LoVo (cell line): ENCODE measurements at regions not wholly inside any gene's neighbourhood (a gene's known extent, or its start where the extent isn't known, plus 50 kb on each side); places are given as distances from the start of the nearest gene placed in this dataset.

Experiments
- DNase-seq: peaks from one replicate; pipeline ENCODE4 v3.0.0-alpha.2; 2016; ENCODE audit warnings: low spot score

DNA sequence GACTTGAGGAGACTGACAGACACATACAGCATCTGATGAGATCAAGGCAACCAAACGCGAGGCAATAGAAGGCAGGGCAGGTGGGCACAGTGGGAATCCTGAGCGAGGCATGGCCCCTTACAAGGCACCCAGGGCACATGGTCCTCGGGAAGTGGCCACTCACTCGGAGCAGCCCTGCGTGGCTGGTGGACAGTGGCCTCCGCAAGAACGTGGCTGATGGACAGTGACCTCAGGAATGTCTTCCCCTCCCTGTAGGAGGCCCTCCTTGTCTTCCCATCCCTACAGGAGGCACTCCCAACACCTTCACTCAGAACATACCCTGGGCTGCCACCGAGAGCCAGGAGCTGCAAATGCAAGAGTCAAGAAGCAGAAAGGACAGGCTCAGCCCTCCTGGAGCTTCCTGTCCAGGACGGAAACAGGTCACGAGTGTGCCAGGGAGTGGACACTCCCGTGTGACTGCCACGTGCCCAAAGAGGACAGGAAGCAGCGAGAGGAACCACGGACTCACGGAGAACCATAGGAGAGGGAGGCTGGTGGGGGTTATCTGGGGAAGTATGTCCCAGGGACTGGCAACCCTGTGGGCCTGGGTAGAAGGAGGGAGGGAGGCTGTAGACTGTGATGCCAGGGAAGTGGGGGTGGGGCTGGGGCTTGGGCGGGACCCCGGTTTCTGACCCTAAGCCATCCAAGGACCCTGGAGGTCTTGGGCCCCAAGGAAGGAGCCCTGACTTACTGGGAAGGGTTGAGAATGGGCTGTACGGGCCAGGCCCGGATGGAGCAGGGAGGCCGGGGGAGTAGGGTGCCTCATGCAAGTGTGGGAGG is 321.9 kb upstream of the IRX4 start:
- DNase-seq = no peak

GRCh38 chr5:2203774-2204173 is 321.0 kb upstream of the IRX4 start:
- DNase-seq = no peak

DNA sequence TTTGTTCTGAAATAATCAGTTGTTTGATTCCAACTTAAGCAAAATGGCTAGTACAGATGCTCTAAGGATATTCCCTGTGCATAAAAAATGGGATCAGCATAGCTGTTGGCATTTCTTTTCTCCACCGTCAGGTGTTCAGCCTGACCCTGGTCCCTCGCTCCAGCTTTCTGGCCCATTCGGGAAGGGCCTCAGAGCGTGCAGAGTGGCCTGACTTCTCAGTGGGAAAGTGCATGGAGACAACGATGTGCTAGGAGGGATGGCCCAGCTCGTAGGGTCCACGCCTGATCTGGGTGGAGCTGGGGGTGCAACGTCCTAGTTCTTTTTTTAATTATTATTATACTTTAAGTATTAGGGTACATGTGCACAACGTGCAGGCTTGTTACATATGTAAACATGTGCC is 319.1 kb upstream of the IRX4 start:
- DNase-seq = no peak

- DNase-seq = no peak
Measured at GRCh38 chr5:2201421-2201820, 318.7 kb upstream of the IRX4 start.

DNA sequence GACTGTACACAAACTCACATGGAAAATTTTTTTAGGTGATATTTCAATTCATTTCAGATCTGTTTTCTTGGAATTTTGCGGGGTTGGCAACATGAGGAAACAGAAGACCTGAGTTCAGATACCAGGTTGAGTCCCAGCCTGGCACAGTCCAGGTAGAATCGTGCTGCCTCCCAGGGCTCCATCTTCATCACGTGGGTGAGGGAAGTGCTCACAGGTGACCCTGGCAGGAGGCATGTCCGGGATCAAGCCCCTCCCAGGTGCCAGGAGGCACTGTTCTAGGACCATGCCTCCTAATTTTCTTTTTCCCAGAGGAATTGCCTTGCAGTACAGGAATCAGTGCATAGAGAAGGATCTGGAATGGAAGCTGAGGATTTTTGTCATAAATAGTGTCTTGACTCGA is 318.3 kb upstream of the IRX4 start:
- DNase-seq = no peak

DNA sequence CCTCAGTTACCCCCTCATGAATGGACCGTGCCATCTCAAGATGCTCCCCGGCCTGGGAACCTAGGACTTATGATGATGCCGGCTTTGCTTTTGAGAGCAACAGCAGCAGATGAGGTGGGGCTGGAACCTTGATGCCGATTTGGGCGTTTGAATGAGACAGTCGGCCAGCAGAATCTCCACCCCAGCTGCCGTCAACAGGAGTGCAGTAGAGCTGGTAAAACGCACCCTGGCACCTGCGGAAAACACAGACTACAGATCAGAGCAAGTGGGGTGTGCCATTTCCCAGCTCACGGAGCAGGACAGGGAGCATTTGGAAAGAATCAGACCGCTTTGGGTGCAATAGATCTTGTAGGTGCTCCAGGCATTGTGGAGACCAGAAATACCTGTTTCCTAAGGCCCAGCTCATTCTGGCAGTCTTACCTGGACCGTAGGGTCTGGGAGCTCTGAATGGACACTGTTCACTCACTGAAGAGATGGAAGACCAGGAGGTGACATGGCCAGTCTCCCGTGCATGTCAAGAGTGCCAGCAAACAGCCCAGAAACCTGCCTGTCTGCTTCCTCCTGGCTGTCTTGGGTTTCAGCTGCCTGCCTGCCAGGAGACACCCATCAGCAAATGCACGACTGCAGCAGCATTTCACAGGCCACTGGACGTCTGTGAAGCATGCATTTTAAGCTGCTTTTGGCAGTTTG is 317.7 kb upstream of the IRX4 start:
- no peak for DNase-seq

- DNase-seq = no peak
Measured at GRCh38 chr5:2199697-2200096, 317.0 kb upstream of the IRX4 start.

- DNase-seq = no peak
Measured at GRCh38 chr5:2196989-2197619, 314.4 kb upstream of the IRX4 start.

DNA sequence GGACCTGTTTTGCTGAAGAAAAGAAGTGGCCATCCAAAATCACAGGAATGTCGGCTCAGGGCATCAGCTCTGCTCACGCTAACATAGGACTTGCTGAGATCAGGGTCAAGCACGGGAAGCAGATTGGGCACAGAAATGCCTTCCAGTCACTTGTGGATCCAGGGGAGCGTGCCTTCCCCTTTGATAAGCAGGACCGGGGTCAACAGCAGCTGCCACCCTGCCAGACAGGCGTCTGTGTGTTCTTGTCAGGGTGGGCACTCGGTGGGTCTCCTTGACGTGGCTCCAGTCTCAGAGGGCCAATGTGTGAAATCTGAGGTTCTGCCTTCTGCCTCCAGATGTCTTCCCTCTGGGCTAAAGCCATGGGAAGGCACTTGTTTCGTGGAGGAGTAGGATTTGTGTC is 313.7 kb upstream of the IRX4 start:
- no peak for DNase-seq

- no peak for DNase-seq
Measured at GRCh38 chr5:2194949-2195348, 312.2 kb upstream of the IRX4 start.

GRCh38 chr5:2194236-2194555 is 311.5 kb upstream of the IRX4 start:
- no peak for DNase-seq

- no peak for DNase-seq
Measured at GRCh38 chr5:2193542-2194235, 311.0 kb upstream of the IRX4 start.

GRCh38 chr5:2193142-2193541 is 310.4 kb upstream of the IRX4 start:
- DNase-seq = no peak

GRCh38 chr5:2192496-2192895 is 309.8 kb upstream of the IRX4 start:
- DNase-seq = no peak

DNA sequence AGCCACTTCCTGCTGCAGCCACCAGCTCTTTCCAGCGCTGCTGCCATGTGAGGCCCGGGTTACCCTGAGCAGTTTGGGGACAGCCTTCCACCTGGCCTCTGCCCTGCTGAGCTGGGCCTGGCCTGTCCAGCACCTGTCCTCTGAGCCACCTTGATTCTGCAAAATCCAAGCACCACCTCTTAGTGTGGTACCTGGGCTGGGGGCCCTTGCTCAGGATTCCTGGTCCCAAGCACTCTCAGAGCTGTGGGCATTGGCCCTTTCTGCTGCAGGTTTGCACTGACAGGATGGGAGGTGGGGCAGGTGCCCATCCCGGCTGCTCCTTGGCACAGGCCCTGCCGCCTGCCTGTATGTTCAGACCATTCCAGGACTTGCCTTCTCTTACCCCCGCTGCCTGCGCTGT is 309.2 kb upstream of the IRX4 start:
- no peak for DNase-seq

- no peak for DNase-seq
Measured at GRCh38 chr5:2190549-2190948, 307.8 kb upstream of the IRX4 start.

- no peak for DNase-seq
Measured at GRCh38 chr5:2188661-2189060, 305.9 kb upstream of the IRX4 start.

- no peak for DNase-seq
Measured at GRCh38 chr5:2188137-2188536, 305.4 kb upstream of the IRX4 start.

DNA sequence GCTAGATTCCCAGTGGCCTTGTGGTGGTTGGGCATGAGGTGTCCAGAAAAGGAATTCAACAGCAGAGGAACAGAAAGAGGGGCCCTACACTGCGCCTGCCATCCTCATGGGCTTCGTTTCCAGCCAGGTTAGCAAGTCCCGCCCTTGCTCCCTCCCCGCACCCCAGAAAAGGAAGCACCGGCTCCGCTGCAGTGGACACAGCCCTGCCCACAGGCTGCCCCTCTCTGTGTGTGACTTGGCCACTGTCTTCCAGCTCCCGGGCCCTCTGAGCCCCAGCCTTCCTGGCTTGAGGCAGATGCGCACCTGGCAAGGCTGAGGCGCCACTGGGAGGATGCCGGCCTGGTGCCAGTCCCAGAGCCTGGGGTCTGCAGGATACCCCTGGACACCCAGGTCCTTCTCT is 305.0 kb upstream of the IRX4 start:
- DNase-seq = no peak

GRCh38 chr5:2187156-2187555 is 304.4 kb upstream of the IRX4 start:
- no peak for DNase-seq

DNA sequence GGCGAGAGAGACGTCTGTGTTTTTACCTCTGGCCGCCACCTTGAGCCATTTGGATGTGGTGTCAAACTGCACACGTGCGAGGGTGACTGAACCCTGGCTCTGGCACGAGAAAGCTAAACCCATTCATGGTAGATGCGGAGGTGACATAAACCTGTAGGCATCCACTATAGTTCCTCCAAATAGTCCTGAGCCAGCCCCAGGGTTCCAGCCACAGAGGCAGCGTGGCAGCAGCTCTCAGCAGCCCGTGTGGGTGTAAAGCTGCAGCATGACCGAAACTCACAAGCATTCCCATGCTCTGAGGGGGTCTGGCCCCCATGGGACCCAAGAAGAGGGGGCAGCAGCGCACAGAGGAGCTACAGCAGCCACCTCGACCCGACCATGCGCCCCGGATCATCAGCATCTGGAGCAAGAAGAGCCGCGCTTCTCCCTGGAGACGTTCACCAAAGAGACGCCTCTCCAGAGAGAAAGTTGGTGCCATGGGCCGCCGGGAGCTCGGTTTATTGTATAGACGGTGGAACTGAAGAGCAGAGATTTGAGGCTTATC is 303.8 kb upstream of the IRX4 start:
- DNase-seq = no peak

GRCh38 chr5:2185646-2186471 is 303.1 kb upstream of the IRX4 start:
- no peak for DNase-seq
